HG03469 (cell line): ENCODE measurements at regions not wholly inside any gene's neighbourhood (a gene's known extent, or its start where the extent isn't known, plus 50 kb on each side); places are given as distances from the start of the nearest gene placed in this dataset.
"Not testable (repeated sequence)": the region's sequence is repeated elsewhere in the genome, so short reads cannot be mapped to it uniquely, and the experiment has no call there.

Experiments used
- ATAC-seq: cut with Tn5 transposase; IDR thresholded peaks from one replicate; pipeline ENCODE4 v1.9.1; 2021; ENCODE audit warnings: mild to moderate bottlenecking, moderate library complexity, moderate number of reproducible peaks; ENCODE audit not compliant: unreplicated experiment

DNA sequence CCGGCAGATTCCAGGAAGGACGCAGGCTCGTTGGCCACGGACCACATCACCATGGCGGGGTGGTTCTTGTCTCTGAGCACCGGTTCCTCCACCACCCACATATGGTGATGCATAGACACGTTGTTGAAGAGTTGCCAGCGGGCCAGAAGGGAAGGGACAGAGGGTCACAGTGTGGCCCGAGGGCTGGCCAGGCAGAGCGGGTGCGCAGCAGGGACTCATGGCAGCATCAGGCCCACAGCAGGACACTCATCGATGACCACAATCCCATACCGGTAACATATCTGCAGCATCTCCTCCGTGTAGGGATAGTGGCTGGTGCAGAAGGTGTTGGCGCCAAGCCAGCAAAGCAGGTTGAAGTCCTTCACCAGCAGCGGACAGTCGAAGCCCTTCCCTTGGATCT lies 469.2 kb upstream of the FAM174A start:
- not testable (repeated sequence) for ATAC-seq

GRCh38 chr5:100043475-100043874 lies 491.7 kb upstream of the FAM174A start:
- no peak for ATAC-seq

- no peak for ATAC-seq
Observed at GRCh38 chr5:100026606-100027005, 508.6 kb upstream of the FAM174A start.

GRCh38 chr5:100023536-100023935 lies 511.6 kb upstream of the FAM174A start:
- no peak for ATAC-seq

GRCh38 chr5:100017520-100018262 lies 517.5 kb upstream of the FAM174A start:
- ATAC-seq: no peak

- not testable (repeated sequence) for ATAC-seq
Observed at GRCh38 chr5:100013305-100013704, 521.9 kb upstream of the FAM174A start.

DNA sequence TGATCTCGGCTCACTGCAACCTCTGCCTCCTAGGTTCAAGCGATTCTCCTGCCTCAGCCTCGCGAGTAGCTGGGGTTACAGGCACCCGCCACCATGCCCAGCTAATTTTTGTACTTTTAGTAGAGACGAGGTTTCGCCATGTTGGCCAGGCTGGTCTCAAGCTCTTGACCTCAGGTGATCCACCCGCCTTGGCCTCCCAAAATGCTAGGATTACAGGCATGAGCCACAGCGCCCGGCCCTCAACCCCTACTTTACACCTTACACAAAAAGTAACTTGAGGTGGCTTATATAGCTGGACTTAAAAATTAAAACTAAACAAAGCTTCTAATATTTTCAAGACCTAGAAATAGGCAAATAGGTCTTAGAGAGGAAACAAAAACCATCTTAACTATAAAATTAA lies 524.0 kb upstream of the FAM174A start:
- ATAC-seq: not testable (repeated sequence)

DNA sequence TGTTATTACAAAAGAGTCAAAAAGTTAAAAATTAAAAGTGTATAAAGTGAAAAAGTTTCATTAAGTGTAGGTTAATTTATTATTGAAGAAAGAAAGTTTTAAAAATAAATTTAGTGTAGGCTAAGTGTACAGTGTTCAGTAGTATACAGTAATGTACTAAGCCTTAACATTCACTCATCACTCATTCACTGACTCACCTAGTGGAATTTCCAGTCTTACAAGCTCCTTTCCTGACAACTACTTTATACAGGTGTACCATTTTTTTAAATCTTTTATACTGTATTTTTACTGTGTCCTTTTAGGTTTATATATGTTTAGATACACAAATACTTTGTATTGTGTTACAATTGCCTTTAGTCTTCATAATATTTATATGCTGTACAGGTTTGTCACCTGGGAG lies 530.2 kb upstream of the FAM174A start:
- no peak for ATAC-seq

DNA sequence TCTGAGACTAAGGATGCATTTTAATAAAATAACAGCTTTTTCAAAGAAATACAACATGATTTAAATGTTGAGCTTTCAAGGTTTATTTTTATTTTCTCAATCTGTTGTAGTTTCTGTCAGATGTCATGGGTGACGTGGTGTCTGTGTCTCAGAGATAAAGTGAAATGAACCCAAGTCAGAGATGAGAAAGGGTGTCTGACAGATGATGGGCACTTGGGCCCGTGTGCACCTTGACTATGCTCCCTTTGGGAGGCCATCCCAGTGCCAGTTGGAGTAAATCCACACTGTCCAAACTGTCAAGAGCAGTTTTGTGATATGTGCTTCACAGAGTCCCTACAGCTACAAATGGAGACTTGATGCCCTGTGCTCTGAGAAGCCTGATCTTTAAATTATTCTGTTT lies 536.9 kb upstream of the FAM174A start:
- ATAC-seq: no peak

DNA sequence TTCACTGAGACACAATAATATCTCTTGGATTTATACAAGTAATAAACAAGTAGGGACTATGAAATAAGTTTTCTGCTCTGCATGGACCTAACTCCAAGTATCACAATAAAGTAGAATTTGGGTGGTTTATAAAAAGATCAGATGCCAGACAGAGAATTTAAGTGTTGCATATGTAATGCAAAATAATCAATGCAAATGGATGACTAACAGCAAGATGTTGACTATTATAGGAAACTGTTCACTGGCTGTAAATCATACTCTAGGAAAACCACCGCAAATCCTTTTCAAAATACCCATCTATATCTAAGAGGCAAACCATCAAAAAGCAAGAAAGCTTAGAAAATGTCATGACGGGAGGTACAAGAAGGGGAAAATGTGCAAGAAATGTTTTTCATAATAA lies 539.8 kb upstream of the FAM174A start:
- ATAC-seq: no peak

DNA sequence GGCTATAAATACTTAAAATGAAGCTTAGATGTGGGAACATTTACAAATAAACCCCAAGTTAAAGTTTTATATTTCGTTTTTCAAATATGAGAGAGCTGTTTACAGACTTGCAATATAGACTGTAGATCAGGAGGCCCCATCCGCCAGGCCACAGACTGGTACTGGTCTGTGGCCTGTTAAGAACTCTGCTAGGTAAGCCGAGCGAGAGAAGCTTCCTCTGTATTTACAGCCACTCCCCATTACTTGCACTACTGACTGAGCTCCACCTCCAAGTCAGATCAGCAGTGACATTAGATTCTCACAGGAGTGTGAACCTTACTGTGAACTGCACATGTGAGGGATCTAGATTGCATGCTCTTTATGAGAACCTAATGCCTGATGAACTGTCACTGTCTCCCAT lies 561.4 kb upstream of the FAM174A start:
- no peak for ATAC-seq

DNA sequence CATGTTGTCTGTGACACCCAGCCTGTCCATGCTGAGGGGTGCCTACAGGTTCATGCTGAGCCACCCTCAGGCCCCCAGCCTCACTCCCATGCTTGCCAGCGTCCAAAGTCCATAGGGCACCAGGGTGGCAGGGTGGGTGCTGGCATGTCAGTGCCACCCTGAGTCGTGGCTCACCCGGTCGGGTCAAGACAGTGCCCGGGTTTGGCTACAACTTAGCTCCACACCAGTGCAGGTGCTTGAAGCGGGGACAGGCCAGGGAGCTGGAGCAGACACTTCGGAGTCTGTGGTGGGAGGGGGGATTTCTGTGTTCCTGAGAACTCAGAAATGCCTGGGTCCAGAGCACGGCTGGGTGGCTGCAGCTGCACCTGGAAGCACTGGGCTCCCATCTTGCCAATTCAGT lies 579.2 kb upstream of the FAM174A start:
- no peak for ATAC-seq

- no peak for ATAC-seq
Observed at GRCh38 chr5:99955006-99955405, 580.2 kb upstream of the FAM174A start.

GRCh38 chr5:99949969-99950524 lies 585.1 kb upstream of the FAM174A start:
- no peak for ATAC-seq

GRCh38 chr5:99949361-99949760 lies 585.8 kb upstream of the FAM174A start:
- ATAC-seq: no peak

GRCh38 chr5:99948850-99949249 lies 586.3 kb upstream of the FAM174A start:
- ATAC-seq: no peak

DNA sequence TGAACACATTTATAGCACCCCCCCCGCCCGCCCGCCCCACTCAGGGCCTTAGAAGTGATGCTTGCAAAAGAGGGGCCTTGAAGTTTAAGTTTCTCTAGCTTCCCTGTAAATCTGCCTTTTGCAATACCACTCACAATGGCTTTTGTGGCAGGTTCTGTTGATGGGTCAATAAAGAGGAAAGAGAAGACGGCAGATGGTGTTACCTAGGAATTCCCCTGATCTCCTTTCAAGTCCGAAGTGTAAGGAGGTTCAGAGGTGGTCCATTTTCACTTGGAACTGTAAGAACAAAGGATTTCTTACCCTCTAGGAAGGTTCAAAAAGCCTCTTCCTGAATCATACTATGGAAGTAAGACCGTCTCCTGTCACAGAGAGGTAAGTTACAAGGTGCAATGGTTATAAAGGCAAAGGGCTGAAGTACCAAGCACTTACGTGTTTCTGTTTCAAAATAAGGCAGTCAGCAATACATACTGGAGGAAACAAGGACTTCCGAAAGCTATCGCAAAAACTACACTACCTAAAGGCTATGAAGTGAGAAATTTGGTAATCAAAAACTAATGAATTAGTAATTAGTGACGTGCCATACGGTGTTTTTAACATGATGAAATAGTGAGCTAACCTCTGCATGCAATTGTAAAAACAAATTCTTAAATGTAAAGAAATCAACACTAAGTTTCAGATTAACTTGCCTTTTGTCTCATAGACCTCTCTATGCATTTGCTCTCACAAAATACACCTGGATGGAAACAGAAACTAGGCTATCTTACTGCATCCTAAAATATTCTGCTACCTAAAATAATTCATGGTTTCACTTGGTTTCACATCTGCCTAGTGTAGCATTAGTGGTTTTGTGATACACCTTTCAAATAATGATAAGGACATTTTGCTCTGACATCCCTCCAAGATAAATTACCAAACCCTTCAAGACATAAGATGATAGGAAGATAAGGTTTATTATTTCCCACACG lies 589.4 kb upstream of the FAM174A start:
- ATAC-seq: no peak

DNA sequence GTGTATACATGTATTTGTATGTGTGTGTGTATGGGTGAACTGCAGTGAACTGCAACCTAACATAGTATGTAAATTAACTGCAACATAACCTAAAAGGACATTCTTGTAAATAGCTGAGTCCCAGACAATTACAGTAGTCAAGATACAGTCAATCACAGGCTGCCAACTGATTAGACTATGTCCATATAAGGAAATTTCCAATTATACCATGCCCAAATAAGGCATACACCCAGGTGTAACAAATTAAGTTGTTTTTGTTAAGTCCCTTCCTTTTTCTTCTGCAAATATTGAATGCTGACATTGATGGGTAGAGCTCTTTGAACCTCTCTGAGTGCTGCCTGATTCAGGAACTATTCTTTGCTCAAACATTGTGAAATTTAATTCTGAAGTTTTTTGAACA lies 594.6 kb upstream of the FAM174A start:
- no peak for ATAC-seq

DNA sequence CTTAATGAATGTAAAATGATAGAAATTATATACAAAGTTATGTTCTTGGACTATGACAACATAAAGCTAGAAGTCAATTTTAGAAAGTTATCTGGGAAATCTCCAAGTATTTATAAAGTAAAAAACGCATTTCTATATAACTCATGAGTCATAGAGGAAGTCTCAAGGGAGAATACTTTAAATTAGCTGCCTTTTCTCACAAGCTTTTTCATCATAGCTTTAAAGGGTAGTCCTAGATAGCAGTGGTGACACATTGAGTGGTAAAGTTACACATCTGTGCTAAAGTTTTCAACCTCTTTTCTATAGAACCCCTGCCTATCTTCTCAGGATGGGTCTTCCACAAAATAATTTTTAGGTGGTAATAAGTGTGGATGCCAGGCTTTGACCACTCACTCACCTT lies 598.3 kb upstream of the FAM174A start:
- no peak for ATAC-seq

DNA sequence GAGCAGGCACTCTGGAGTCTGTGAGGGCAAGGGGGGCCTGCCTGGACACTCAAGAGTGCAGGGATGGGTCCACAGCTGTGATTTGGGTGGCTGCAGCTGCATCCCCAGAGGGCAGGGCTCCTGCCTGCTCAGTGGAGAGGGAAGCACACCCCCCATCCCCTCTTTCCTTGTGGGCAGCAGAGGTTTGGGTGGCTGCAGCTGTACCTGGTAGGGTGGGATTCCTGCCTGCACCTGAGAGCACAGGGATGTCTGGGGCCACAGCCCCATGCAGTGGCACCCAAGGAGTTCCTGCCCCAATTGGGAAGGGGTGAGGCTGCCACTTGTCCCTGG lies 605.4 kb upstream of the FAM174A start:
- ATAC-seq: no peak

DNA sequence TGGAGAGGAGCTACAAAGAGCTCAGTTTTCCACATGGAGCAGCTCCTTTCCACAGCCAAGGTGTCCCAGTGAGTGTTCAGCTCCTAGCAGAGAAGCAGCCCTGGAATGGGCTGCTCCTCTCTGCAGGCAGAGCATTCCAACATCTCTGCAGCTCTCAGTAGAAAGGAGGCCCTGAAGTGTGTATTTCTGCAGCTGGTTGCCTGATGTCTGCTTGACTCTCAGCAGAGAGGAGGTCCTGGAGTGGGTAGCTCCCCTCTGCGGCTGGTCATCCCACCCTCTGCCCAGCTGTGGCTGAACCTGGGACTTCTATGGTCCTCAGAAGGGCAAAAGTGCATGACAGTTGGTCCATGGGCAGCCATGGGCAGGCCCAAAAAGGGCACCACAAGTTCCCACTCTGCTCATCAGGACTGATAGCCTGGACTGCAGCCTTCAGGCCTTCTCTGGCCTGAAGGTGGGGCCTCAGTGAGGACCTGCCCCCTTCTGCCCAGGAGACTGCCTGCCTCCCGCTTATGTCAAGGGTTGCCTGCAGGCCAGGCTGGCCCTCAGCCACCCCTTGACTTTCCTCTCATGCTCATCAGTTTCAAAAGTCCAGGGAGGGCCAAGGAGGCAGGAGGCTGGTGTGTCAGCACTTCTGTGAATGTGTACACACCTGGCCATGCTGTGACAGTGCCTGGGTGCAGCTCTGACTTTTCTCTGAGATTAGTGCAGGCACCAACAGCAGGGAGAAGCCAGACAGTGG lies 605.9 kb upstream of the FAM174A start:
- no peak for ATAC-seq
